KMS-11 (cell line): ENCODE measurements at regions not wholly inside any gene's neighbourhood (a gene's known extent, or its start where the extent isn't known, plus 50 kb on each side); places are given as distances from the start of the nearest gene placed in this dataset.

Experiments
- H2AFZ ChIP-seq: fragments of 200-600 bp; sonication (generic); 2 replicates; pipeline ENCODE4 v1.6.1; 2016; ENCODE audit warnings: antibody characterized with exemption, mixed run types, low read depth
- H3K27ac ChIP-seq: fragments of 200-600 bp; sonication (generic); 2 replicates; pipeline ENCODE4 v1.6.1; 2016; ENCODE audit warnings: mild to moderate bottlenecking, mixed run types
- H3K27me3 ChIP-seq: fragments of 200-600 bp; sonication (generic); 2 replicates; pipeline ENCODE4 v1.6.1; 2017; ENCODE audit warnings: mild to moderate bottlenecking, low read depth, mixed run types, moderate library complexity; ENCODE audit not compliant: insufficient read depth
- H3K36me3 ChIP-seq: fragments of 200-600 bp; sonication (generic); 2 replicates; pipeline ENCODE4 v1.6.1; 2017; ENCODE audit warnings: mild to moderate bottlenecking, mixed run types; ENCODE audit not compliant: insufficient read depth
- H3K4me1 ChIP-seq: fragments of 200-600 bp; sonication (generic); 2 replicates; pipeline ENCODE4 v1.6.1; 2016; ENCODE audit warnings: mild to moderate bottlenecking, low read depth, mixed run types; ENCODE audit not compliant: poor library complexity, severe bottlenecking
- H3K4me2 ChIP-seq: fragments of 200-600 bp; sonication (generic); 2 replicates; pipeline ENCODE4 v1.7.0; 2016; ENCODE audit warnings: mild to moderate bottlenecking, mixed run types
- H3K4me3 ChIP-seq: fragments of 200-600 bp; sonication (generic); IDR thresholded peaks from 2 replicates; pipeline ENCODE4 v1.6.1; 2017; ENCODE audit warnings: low read depth, low read length, mixed read lengths; ENCODE audit not compliant: insufficient read depth
- H3K79me2 ChIP-seq: fragments of 200-600 bp; sonication (generic); 2 replicates; pipeline ENCODE4 v1.6.1; 2016; ENCODE audit warnings: low read depth, mixed run types; ENCODE audit not compliant: insufficient read depth
- H3K9ac ChIP-seq: fragments of 200-600 bp; sonication (generic); 2 replicates; pipeline ENCODE4 v1.6.1; 2016; ENCODE audit warnings: mild to moderate bottlenecking, mixed run types
- H4K20me1 ChIP-seq: fragments of 200-600 bp; sonication (generic); 2 replicates; pipeline ENCODE4 v1.6.1; 2016; ENCODE audit warnings: mild to moderate bottlenecking, mixed run types; ENCODE audit not compliant: insufficient read depth
- TF ChIP-seq, protein P1 (sequence below): fragments of 200-600 bp; sonication (generic); conservative IDR thresholded peaks from 2 replicates; pipeline ENCODE4 v1.6.1; 2017; ENCODE audit warnings: low read depth, mild to moderate bottlenecking, antibody characterized with exemption, low read length, moderate library complexity, mixed read lengths

GRCh38 chr3:67087788-67088187, 89.7 kb downstream of the KBTBD8 start:
- no peaks in the 10 kb centered on the region for H3K27me3 ChIP-seq
- H3K4me2 ChIP-seq, result no peak overlapping the region
- H3K4me3 ChIP-seq, result no peak overlapping the region
- H4K20me1 ChIP-seq, result no peaks in the 10 kb centered on the region
- TF ChIP-seq, protein P1, sequence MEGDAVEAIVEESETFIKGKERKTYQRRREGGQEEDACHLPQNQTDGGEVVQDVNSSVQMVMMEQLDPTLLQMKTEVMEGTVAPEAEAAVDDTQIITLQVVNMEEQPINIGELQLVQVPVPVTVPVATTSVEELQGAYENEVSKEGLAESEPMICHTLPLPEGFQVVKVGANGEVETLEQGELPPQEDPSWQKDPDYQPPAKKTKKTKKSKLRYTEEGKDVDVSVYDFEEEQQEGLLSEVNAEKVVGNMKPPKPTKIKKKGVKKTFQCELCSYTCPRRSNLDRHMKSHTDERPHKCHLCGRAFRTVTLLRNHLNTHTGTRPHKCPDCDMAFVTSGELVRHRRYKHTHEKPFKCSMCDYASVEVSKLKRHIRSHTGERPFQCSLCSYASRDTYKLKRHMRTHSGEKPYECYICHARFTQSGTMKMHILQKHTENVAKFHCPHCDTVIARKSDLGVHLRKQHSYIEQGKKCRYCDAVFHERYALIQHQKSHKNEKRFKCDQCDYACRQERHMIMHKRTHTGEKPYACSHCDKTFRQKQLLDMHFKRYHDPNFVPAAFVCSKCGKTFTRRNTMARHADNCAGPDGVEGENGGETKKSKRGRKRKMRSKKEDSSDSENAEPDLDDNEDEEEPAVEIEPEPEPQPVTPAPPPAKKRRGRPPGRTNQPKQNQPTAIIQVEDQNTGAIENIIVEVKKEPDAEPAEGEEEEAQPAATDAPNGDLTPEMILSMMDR, result no peak
- H3K79me2 ChIP-seq, result no peaks in the 10 kb centered on the region
- no peak overlapping the region for H2AFZ ChIP-seq
- no peak overlapping the region for H3K27ac ChIP-seq
- no peaks in the 10 kb centered on the region for H3K36me3 ChIP-seq
- H3K9ac ChIP-seq, result no peak overlapping the region
- H3K4me1 ChIP-seq, result peaks cover 7% of the 10 kb centered on the region

DNA sequence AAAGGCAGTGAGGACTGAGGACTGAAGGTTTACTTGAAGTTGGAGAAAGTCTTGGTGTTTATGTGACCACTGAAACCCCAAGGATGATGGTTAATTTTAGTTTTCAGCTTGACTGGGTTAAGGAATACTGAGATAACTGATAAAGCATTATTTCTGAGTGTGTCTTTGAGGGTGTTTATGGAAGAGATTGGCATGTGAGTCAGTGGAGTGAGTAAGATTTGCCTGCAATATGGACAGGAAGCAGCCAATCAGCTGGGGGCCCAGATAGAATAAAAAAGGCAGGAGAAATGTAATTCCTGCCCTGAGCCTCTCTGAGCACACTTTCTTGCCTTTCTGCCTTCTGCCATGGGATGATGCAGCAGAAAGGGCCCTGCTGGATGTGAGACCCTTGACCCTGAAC, 92.4 kb downstream of the KBTBD8 start:
- TF ChIP-seq, protein P1, result no peak
- Histone ChIP-seq H3K4me1 (no peaks in the 10 kb centered on the region), H3K27me3 (no peaks in the 10 kb centered on the region), H3K27ac (no peak overlapping the region), H4K20me1 (no peaks in the 10 kb centered on the region), H3K4me2 (no peak overlapping the region), H3K4me3 (no peak overlapping the region), H3K9ac (no peak overlapping the region), H3K79me2 (no peaks in the 10 kb centered on the region), H3K36me3 (no peaks in the 10 kb centered on the region), H2AFZ (no peak overlapping the region)

DNA sequence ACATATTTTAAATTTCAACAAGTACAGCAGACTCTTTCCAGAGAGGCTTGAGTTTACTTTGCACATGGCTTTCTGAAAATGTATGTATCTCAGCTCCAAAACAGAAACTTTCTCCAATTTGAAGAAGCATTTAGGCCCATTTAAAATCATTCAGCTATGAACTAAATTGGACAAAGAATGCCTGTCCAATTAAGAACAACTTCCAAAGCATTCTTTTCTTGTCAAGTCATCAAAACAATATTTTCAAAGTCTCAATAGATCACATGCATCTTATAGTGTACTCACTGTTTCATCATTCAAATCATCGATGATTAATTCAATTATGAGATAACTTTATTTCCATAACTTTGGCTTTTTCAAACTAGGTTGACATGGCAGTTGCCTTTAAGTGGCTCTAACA, 95.2 kb downstream of the KBTBD8 start:
- Histone ChIP-seq H3K4me3 (no peak overlapping the region), H3K27me3 (no peaks in the 10 kb centered on the region), H3K9ac (no peak overlapping the region), H3K36me3 (no peaks in the 10 kb centered on the region), H3K27ac (no peak overlapping the region), H4K20me1 (no peaks in the 10 kb centered on the region), H2AFZ (no peak overlapping the region), H3K4me2 (no peak overlapping the region), H3K79me2 (no peaks in the 10 kb centered on the region), H3K4me1 (no peaks in the 10 kb centered on the region)
- TF ChIP-seq, protein P1, result no peak

- Histone ChIP-seq H3K27me3 (no peaks in the 10 kb centered on the region), H3K27ac (no peak overlapping the region), H2AFZ (no peak overlapping the region), H4K20me1 (no peaks in the 10 kb centered on the region), H3K4me1 (no peaks in the 10 kb centered on the region), H3K36me3 (no peaks in the 10 kb centered on the region), H3K4me3 (no peak overlapping the region), H3K4me2 (no peak overlapping the region), H3K79me2 (no peaks in the 10 kb centered on the region), H3K9ac (no peak overlapping the region)
- TF ChIP-seq, protein P1, result no peak
Measured at GRCh38 chr3:67094167-67094566, 96.1 kb downstream of the KBTBD8 start.
